ENCODE measurements at regions not wholly inside any gene's neighbourhood (a gene's known extent, or its start where the extent isn't known, plus 50 kb on each side); places are given as distances from the start of the nearest gene placed in this dataset.

GRCh38 chr4:13180701-13181100, 303.4 kb downstream of the RAB28 start:
- no peak for DNase-seq

- no peak for DNase-seq
These were observed 305.5 kb downstream of the RAB28 start for GRCh38 chr4:13178621-13179020.

DNA sequence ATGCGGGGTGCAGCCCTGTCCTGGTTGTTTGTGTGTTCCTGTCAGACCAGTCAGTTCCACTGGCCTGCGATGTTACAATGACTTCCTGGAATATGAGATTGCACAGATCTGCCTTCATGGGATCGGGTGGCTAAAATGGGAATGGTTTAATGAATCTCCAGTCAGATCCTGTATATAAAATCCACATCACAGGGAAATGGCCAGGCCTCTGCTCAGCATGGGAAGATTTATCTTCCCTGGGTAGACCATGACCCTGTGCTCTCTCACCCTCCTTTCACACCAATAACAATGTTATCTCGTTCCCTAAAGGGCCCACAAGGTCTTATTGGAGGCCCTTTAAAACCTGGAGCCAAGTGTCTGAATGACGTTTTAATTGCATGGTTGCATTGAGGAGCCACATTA, 307.4 kb downstream of the RAB28 start:
- no peak for DNase-seq

- no peak for DNase-seq
These were observed 309.2 kb downstream of the RAB28 start for GRCh38 chr4:13174926-13175325.

GRCh38 chr4:13174001-13174400, 310.1 kb downstream of the RAB28 start:
- DNase-seq = peak; percentile 78

GRCh38 chr4:13171292-13172057, 312.7 kb downstream of the RAB28 start:
- DNase-seq = no peak

GRCh38 chr4:13169731-13170525, 314.2 kb downstream of the RAB28 start:
- DNase-seq = peak; percentile 33

DNA sequence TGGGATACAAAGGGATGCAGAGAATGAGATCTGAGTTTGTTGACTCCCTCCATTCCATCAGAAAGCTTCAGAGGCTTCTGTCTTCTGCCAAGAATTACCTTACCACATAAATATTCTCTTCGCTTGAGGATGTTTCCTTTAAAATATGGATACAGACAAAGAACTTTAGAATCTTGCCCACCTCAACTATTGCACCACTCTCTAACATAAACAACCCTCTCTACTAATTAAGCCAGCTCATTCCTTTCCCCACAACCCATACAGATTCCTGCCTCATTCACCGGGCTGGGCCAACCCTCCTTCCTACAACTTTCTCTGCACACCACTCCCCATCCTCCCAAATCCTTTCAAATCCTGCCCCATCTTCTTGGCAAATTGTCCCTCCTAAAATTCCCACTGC, 315.8 kb downstream of the RAB28 start:
- DNase-seq = no peak

- no peak for DNase-seq
These were observed 317.9 kb downstream of the RAB28 start for GRCh38 chr4:13166214-13166613.

DNA sequence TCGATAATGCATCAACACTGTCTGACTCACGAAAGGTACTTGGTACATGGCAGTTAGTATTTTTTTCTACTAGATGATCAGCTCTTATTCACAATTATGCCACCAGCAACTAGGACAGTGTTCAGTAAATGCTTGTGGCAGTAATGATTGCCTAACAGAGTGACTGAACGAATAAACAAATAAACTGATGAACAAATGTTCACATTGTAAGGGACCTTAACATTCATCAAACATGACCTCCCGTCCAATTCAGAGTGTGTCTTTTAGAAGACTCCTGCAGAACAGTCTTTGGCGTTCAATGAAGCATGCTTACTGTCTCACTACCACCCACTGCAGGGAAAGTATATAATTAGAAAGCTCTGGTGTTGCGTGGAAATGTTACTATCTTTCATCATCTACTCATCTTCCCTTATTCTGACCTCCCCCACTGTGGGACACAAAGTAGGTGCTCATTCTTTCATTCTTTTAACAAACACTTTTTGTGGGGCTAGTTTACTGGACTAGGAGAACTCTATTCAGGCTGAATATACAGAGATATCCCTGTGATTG, 319.3 kb downstream of the RAB28 start:
- no peak for DNase-seq

- DNase-seq = no peak
These were observed 321.3 kb downstream of the RAB28 start for GRCh38 chr4:13162886-13163285.

- DNase-seq = no peak
These were observed 323.2 kb downstream of the RAB28 start for GRCh38 chr4:13160920-13161319.

- no peak for DNase-seq
These were observed 325.0 kb downstream of the RAB28 start for GRCh38 chr4:13159041-13159620.

DNA sequence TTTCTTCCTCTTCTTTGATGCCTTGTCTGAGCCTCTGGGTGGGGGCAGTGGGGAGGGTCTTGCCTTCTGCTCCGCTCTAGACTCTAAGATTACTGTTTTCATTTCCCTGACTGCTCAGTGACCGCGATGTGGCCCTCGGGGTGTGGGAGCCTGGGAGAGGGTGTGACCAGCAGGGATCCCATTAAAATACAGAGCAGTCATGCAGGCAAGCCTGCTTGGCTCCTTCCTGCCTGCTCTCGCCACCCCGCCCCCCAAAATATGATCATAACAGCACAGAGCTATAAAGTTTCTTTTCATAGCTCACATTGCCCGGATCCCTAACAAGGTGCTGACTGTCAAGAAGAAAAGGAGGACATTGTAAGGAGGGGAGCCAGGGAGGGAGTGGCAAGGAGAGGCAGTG, 332.9 kb downstream of the RAB28 start:
- peak; percentile 20 for DNase-seq

- DNase-seq = peak; percentile 24
These were observed 340.7 kb downstream of the RAB28 start for GRCh38 chr4:13143222-13144070.

DNA sequence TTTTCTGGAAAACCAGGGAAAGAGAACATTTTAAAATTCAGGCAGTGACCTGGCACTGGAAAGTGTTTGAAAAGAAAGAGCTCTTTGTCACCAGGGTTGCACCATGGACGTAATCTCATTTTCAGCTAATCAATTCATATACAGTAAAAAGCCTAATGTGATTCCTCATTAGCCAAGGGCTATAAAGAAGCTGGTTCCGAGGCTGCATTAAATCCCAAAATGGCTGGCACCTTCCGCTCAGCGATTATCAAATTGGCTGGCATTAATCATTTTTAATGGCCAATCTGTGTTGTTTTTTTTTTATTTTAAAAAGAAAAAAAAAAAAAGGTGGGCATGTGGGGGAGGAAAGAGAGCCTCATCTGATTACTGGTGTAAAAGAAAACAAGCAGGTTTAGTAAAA, 341.4 kb downstream of the RAB28 start:
- no peak for DNase-seq

DNA sequence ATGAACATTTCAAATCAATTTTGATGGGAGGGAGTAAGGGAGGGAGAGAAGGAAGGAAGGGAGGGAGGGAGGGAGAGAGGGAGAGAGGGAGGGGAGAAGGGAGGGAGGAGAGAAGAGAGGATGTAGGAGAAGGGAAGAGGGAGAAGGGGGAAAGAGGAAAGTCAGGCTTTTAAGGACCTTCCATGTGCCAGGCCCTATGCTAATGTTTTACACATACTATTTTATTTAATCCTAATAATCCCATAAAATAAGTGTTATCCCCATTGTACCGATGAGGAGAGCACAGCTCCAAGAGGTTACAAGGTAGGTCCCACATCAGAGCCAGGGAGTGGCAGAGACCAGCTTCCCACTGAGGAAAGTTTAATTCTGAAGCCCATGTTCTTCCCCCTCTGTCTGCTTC, 341.9 kb downstream of the RAB28 start:
- DNase-seq = no peak

DNA sequence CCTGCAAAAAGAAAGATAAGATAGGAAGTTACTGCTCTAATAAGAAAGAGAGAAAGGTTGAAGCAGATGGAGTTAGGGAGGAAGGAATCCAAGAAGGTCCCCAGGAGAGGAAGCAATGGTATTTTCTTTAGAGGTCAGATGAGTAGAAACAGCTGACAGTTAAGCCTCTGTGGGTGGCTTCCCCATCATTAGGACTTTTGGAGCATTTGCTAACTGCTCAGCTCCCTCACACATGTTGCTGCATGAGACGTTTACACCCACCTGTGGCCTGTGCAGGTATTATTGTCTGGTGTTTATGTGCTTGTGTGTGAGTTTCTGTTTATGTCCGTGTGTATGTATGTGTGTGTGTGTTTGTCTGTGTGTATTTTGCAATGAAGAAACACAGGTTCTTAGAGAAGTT, 346.8 kb downstream of the RAB28 start:
- no peak for DNase-seq

DNA sequence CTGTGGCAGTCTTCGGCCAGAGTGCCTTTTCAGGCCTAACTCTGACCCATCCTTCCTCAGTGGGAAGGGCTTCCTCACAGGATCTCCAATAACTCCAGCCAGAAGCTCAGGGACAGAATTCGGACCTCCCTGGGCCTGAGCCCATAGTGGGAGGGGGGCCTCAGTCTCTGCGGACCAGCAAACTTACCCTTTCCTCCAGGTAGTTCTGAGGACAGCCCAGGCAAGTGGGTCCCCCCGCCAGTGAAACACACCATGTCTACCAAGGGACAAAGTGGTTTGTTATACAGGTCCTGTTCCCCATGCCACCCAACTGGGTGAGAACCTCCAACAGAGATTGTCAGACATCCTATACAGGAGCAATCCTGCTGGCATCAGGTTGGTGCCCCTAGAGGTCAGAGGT, 350.4 kb downstream of the RAB28 start:
- no peak for DNase-seq

GRCh38 chr4:13130848-13131247, 353.3 kb downstream of the RAB28 start:
- no peak for DNase-seq

GRCh38 chr4:13129095-13129494, 355.0 kb downstream of the RAB28 start:
- no peak for DNase-seq

Data from femur (tissue), 1 donor.